BJ (cell line): ENCODE measurements at regions not wholly inside any gene's neighbourhood (a gene's known extent, or its start where the extent isn't known, plus 50 kb on each side); places are given as distances from the start of the nearest gene placed in this dataset.

Experiments
- CTCF ChIA-PET: fragments of 350-600 bp; formaldehyde crosslinking; extraction: SDS; loops from one replicate; lab custom pipeline; 2021; ENCODE audit warnings: antibody characterized with exemption, inconsistent platforms; lab: Yijun Ruan, JAX
- POLR2A ChIA-PET: fragments of 300-600 bp; sonication (Branson Sonifier 250); formaldehyde crosslinking; extraction: SDS; loops from one replicate; lab custom pipeline; 2021; ENCODE audit warnings: antibody characterized with exemption; lab: Charles Lee
- DNase-seq: peaks from one replicate; pipeline ENCODE4 v3.0.0-alpha.2; 2011; ENCODE audit warnings: low read depth
- H3K27me3 ChIP-seq: 2 replicates; pipeline ENCODE4 v1.6.0; 2011; ENCODE audit warnings: low read length; ENCODE audit not compliant: control insufficient read depth, insufficient read depth
- H3K36me3 ChIP-seq: 2 replicates; pipeline ENCODE4 v1.5.1; 2011; ENCODE audit warnings: low read length; ENCODE audit not compliant: control insufficient read depth, insufficient read depth
- H3K4me3 ChIP-seq: 2 replicates; pipeline ENCODE4 v1.5.1; 2011; ENCODE audit warnings: low read depth, mild to moderate bottlenecking, control low read depth, low read length
- TF ChIP-seq, protein P1 (sequence below): IDR thresholded peaks from 2 replicates; pipeline ENCODE4 v1.5.1; 2011; ENCODE audit warnings: low read depth, mild to moderate bottlenecking, control low read depth, inconsistent platforms, low read length, moderate library complexity; ENCODE audit not compliant: insufficient read depth

DNA sequence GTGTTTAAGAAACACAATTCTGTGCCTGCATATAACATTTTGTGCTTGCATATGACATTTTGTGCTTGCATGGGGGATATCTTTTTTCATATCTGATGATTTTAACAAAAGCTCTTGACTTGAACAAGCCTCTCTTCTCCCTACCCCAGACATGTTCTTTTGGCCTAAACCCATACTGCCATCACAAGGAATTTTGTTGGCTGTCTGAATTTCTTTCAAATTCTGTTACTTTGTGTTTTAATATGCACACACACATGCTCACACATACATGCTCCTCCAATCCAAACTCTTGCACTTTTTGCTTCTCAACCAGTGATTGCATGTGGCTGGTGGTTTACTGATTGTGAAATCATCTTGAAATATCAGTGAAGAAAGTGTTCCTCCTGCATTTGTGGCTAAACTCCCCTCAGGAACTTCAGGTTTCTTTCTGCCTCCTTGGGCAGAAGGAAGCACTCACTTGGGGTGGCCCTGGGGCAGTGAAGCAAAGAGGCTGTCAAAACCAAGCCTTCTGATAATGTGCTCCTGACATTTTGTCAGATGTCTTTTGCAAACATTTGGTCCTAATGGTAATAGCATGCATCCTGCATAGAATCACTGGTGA is 377.2 kb upstream of the KLF4 start:
- POLR2A ChIA-PET = no interaction called here
- DNase-seq = no peak
- CTCF ChIA-PET = no interaction called here
- TF ChIP-seq, protein P1, sequence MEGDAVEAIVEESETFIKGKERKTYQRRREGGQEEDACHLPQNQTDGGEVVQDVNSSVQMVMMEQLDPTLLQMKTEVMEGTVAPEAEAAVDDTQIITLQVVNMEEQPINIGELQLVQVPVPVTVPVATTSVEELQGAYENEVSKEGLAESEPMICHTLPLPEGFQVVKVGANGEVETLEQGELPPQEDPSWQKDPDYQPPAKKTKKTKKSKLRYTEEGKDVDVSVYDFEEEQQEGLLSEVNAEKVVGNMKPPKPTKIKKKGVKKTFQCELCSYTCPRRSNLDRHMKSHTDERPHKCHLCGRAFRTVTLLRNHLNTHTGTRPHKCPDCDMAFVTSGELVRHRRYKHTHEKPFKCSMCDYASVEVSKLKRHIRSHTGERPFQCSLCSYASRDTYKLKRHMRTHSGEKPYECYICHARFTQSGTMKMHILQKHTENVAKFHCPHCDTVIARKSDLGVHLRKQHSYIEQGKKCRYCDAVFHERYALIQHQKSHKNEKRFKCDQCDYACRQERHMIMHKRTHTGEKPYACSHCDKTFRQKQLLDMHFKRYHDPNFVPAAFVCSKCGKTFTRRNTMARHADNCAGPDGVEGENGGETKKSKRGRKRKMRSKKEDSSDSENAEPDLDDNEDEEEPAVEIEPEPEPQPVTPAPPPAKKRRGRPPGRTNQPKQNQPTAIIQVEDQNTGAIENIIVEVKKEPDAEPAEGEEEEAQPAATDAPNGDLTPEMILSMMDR = no peak
- Histone ChIP-seq H3K36me3 (no peaks in the 10 kb centered on the region), H3K27me3 (no peaks in the 10 kb centered on the region), H3K4me3 (no peak overlapping the region)

DNA sequence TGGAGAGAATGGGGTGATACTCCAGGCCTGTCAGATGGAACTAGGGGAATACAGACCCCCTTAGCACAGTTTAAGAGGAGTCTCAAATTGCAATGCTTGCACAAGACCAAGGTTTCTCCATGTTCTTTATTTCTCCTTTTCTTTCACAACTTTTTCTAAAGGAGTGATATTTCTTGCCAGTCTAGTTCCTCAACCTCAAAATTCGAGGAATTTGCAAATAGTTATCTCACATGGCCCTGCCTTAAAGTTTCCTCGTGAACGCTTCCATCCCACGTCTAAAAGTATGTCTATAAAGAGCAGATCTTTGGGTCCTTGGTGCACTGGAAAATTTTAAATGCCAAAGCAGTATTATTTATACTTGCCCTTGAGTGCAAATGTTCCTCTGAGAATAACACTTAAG is 373.8 kb upstream of the KLF4 start:
- TF ChIP-seq, protein P1 = no peak
- ChIA-PET CTCF (no interaction called here), POLR2A (no interaction called here)
- no peaks in the 10 kb centered on the region for H3K36me3 ChIP-seq
- DNase-seq = no peak
- no peaks in the 10 kb centered on the region for H3K27me3 ChIP-seq
- H3K4me3 ChIP-seq = no peak overlapping the region

DNA sequence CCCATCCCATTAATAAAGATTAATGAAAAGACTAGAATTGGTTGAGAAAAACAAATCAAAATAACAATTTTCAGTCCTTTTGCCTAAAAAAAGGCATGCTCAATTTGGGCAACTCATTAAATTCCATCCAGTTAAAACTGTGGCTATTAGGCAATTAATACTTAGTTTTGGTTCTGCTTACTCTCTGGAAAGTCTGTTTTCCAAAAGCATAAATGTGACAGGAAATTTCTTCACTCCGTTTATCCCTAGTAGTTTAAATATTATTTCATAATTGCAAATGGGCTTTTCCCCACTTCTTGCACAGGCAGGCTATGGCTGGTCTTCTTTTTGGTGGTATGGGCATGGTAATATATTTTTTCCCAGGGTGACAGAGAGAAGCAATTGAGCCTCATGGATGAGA is 373.3 kb upstream of the KLF4 start:
- no peak for DNase-seq
- Histone ChIP-seq H3K36me3 (no peaks in the 10 kb centered on the region), H3K27me3 (no peaks in the 10 kb centered on the region), H3K4me3 (no peak overlapping the region)
- TF ChIP-seq, protein P1 = no peak
- CTCF ChIA-PET = no interaction called here
- POLR2A ChIA-PET = no interaction called here

DNA sequence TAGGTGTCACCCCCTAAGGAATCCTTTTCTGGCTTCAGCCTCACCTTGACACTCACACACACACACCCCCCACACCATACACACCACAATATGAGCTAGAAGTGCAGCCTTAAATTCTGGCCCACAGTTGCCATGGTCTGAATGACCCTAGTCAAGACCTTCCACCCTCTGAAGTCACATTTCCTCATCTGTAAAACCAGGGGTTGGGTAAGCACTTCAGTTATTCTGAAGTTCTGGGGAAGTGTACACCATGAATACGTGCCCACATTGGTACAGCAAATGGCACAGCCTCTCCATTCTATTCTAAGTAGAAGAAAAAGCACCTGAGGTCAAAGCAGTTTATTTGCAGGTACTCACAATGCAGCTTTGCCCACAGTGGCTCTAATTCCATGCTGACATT is 372.8 kb upstream of the KLF4 start:
- CTCF ChIA-PET = interaction anchor here (1.0 kb wide), 1 partner anchor 10 kb away, joined by 3 read pairs; no protein-coding TSS in a partner anchor
- no peak overlapping the region for H3K4me3 ChIP-seq
- H3K36me3 ChIP-seq = no peaks in the 10 kb centered on the region
- H3K27me3 ChIP-seq = no peaks in the 10 kb centered on the region
- TF ChIP-seq, protein P1 = no peak
- no peak for DNase-seq
- POLR2A ChIA-PET = no interaction called here

DNA sequence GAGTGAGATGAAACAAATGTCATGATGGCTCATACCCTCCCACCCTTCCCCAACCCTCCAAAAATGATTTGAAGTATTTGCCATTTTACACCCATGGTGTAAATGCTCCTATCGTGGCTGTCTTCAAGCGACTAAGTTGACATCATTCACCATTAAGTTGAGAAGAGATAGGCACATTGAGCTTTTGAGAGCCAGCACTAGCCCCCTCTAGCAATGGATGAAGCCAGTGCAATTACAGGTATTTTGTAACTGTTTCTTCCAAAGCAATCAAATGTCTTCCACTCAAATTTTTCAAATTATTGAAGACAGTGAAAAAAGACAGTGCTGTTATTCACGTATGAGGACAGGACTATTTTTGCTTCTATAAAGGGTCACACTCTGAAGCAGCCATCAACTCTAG is 371.5 kb upstream of the KLF4 start:
- TF ChIP-seq, protein P1 = no peak
- Histone ChIP-seq H3K4me3 (no peak overlapping the region), H3K36me3 (no peaks in the 10 kb centered on the region), H3K27me3 (no peaks in the 10 kb centered on the region)
- CTCF ChIA-PET = interaction anchor here (0.6 to 1.2 kb wide), 3 partner anchors 9 to 805 kb away, joined by 3 read pairs; no protein-coding TSS in a partner anchor
- DNase-seq = no peak
- POLR2A ChIA-PET = no interaction called here
